ENCODE measurements at regions not wholly inside any gene's neighbourhood (a gene's known extent, or its start where the extent isn't known, plus 50 kb on each side); places are given as distances from the start of the nearest gene placed in this dataset.

DNA sequence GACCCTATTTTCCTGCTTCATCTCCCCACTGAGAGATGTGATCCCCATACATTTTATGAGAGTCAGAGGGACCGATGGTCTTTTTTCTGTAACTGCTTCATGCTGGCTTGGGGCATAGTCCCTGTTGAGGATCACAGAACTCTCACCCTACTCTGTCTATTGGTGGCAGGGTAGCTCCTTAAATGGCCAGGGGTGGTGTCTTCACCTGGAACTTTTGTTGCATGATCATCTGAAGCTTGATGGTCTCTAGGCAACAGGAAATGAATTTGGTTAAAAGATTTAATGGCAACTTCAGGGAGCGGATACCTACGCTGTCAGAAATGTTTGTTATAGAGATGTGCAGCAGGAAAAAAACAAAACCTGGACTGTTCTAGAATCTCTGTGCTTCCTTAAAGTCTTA, 87.0 kb upstream of the GLIS3 start:
- no peak for DNase-seq (ENCODE audit: extremely low read depth, low read depth, low spot score)

DNA sequence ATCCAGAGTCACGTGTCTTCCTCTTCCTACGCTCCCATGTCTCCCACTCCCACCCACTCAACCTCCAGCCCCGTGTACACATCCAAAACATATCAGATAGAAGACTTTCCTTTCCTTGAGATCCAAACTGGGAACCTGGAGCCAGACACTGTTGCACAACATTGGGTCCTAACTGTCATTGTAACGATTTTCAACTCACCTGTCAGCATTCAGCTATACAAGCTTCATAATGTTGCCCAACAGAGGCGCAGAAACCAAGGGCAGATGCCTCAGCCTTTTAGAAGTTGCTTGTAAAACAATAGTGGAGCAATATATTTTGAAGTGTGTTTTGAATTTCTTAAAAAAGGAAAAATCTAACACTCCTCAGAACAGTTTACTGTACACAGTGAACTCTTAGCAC, 84.9 kb upstream of the GLIS3 start:
- no peak for DNase-seq (ENCODE audit: extremely low read depth, low read depth, low spot score)

DNA sequence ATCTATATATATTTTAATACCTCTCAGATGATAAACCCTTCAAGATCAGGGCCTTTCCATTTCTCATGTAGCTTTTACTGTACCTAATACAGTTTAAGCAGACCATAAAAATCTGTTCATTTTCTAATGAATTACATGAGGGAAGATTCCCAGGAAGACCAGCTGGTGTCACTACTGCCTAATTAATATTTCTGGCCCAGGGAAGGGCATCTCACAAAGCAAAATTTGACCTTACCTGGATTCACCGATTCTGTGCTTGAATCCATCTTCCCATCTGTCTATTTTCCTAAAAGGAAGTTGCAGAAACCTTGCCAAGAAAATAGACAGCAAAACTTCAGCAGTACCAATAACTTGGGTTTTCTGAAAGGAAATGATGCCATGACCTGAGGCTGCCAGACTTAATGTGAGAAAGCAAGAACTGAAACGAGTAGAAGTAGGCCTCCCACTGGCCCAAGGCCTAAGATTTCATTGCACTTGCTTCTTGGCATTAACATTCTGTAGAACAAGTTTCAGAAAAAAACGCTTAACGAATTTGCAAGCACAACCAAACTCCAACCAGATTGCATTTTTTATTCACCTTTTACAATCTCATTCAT, 83.0 kb upstream of the GLIS3 start:
- DNase-seq (ENCODE audit: extremely low read depth, low read depth, low spot score) = peak; percentile 23

DNA sequence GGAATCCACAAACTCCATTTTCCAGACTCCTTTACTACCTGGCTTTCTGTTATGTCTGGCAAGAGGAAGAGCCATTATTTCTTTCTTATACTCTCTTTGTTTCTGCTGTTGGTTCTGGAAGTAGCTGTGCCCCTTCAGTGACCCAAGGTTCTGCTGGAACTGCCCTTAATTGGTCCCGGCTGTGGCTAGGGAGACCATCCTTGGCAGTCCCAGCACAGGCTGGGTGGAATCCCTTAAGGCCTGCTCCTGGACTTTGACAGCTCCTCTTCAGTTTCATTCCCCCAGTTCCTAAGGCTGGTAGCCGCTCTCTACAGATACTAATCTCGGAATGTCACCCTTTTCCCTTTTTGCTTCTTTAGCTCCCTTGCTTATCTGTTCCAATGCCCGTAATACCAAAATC, 81.9 kb upstream of the GLIS3 start:
- DNase-seq (ENCODE audit: extremely low read depth, low read depth, low spot score) = no peak

DNA sequence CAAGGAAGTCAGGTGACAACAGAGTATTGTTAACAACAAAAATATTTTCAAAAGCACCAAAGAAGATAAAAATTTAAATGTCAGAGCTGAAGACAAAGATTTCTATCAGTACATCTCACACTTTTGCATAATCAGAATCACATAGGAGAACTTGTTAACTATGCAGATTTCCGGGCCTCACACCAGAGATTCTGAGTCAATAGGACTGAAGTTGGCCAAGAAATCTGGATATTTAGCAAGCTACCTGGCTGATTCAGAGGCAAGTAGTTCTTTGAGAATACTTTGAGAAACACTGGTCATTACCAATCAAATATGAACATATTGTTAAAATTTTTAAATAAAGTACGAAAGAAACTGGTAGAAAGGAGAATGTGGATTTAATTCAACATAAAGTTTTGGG, 80.5 kb upstream of the GLIS3 start:
- no peak for DNase-seq (ENCODE audit: extremely low read depth, low read depth, low spot score)

DNA sequence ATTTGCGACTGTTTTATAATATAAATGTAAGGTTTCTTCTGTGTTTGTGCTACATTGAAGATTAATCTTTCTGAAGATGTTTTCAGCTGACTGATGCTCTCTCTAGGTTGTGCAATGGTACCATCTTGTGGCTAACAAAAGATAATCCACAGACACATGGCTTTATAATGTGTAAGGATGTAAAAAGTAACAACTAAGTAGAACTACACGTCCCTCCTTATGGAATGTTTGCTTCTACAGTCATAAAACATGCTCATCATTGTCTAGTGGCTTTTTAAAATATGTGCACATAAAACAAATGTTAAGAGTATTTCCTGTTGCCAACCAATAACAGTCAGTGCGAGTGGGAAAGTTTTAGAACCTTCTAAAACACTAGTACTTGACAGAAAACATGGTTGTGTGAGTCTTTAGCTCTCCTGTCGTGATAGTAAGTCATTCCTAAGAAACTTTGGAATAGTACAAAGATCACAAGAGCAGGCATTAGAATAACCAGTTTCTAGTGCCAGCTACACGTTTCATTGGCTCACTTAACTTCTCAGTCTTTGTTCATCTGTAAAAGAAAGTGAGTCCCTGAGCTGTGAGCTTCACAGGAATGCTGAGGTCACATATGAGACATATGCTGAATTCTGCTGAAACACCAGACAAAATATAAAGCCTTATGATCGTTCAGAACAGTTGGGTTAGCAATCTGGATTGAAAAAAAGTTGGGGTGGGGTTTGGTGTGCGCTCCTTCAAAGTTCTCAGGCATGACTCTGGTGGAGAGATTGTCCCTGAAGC, 75.7 kb upstream of the GLIS3 start:
- peak; percentile 22 for DNase-seq (ENCODE audit: extremely low read depth, low read depth, low spot score)

DNA sequence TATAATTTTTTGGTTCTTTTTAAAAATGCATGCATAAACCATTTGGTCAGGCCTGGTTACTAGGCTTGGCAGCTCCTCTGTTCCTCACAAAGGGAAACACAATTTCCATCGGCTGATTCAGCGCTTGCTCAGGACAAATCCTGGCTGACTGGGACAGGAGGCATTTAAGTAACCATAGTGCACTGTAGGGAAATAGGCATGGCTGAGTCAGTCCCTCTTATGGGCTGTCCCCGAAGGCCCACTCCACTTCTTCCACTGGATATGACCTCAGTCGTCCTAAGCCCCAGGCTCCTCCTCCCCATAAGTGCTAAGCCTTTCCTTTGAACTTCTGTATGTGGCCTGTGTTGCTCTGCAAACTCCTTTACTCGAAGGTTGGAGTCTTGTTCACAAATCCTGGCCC, 71.2 kb upstream of the GLIS3 start:
- DNase-seq (ENCODE audit: extremely low read depth, low read depth, low spot score) = peak; percentile 12

DNA sequence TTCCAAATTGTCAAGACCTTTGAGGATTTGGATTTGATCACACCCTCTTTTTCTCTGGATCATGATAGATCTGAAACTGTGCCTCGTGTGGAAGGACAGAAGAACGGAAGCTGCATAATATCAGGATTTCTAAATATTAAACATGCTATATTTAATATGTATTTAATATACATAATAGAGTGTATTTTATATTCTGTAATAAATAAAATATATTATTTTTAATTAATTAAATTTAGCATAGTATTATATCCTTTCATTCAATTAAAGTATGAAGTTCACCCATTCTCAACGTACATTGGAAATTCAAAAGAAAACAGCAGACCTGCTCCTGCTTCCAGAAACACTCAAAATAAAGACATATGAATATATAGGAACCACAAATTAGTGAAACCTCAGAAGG, 70.6 kb upstream of the GLIS3 start:
- DNase-seq (ENCODE audit: extremely low read depth, low read depth, low spot score) = no peak

DNA sequence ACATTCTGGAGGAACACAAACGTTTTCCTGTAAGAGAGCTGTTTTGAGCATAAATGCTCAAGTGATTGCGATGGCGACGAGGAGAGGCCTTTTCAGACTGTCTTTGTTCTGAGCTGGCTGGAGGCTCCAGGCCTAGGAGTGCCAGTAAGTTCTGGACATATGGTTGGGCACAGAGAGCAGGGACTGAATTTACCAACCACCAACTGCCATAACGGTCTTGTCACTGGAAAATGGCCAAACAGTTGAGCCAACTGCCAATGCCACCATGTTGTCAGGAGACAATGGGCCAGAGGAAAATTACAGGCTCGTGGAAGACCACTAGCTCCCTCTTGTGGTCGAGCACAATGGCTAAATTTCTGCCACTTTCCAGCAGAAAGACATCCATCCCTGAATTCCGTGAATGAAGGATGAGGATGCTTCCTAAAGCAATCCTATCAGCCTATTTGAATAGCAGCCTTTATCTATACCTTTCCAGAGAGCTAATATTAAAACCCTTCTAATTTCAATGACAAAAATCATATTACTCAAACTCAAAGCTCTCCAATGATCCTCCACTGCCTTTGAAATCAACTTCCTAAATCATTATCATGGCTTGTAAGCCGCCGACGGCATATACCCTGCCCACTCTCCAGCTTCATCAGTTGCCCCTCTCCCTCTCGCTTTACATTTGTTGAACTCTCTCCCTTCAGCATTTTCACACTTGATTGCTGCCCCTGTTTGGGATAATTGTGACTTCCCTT, 66.9 kb upstream of the GLIS3 start:
- no peak for DNase-seq (ENCODE audit: extremely low read depth, low read depth, low spot score)

DNA sequence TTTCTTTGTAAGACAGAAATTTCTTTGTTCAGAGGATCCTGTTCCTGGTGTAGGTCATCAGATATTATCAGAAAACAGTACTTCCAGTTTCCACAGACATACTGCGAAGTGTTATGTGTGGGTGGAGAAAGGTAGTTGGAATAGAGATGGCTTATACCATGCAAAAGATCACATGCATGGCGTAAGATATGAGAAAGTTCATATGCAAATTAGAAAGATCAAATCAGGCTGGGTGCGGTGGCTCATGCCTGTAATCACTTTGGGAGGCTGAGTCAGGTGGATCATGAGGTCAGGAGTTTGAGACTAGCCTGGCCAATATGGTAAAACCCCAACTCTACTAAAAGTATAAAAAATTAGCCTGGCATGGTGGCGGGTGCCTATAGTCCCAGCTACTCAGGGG, 65.2 kb upstream of the GLIS3 start:
- DNase-seq (ENCODE audit: extremely low read depth, low read depth, low spot score) = no peak

DNA sequence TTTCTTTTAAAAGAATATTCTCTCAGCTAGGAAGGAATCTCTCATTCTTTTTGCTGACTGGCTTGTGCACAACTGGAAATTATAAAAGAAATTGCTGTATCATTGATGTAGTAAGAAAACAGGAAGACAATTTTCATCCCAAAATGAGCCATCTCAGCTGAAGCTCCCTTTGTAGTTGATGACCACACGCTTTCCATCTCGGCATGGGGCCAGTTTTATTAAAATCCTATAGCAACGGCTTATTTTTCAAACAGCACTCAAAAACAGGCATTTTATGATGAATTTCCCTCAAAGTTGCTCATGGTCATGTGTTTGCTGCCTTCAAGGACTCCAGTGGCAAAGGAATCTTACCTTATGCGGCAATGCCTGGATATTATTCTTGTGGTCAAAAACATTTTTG, 62.4 kb upstream of the GLIS3 start:
- DNase-seq (ENCODE audit: extremely low read depth, low read depth, low spot score) = no peak

DNA sequence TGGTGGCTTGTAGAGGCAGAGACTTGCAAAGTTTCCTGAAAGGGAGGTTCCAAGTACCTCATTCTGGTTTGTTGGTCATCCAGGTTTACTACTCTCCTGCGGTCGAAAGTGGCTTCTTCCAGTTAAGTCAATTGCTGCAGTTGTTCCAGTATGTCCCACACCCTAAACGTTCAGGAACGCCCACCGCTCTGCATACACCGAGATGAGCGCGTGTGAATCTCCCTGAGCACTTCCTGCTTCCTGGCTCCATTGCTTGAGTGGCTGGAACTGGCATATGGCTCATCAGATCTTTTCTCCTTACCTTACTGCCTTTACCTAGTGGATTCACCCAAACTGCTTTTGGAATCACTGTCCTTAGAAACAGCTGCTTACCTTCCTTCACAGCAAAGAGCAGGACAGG, 59.1 kb upstream of the GLIS3 start:
- DNase-seq (ENCODE audit: extremely low read depth, low read depth, low spot score) = no peak

DNA sequence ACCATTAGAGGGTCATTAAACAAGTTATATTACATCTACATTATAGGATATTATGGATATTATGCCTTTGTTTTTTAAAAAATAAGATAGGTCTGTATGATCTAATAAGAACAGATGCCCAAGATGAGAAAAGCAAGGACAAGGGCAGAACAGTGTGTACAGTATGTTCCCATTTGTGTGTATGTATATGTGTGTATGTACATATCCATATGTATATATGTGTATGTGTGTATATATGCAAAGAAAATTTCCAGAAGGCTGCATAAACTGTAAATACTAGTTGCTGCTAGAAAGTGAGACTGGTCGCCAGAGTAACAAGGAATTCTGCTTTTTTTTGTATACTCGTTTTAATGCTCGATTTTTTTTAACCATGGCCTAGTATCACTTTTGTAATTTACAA, 58.1 kb upstream of the GLIS3 start:
- DNase-seq (ENCODE audit: extremely low read depth, low read depth, low spot score) = no peak

DNA sequence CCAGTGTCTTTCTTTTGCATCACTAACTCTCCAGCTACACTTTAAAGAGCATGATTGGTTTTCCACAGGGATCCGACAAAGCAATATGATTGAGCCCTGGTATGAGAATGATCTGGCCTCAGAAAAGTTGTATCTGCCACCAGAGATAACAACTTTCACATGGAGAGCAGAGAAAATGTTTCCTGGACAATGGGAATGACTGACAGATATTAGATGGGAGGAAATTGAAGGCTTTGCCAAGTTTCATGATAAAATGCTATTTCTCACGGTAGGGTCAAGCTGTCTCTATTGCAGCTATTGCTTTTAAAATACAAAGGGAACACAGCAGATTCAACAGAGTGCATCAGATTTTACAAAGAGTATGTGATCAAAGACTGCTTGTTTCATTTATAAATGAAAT, 56.4 kb upstream of the GLIS3 start:
- DNase-seq (ENCODE audit: extremely low read depth, low read depth, low spot score) = peak; percentile 20

DNA sequence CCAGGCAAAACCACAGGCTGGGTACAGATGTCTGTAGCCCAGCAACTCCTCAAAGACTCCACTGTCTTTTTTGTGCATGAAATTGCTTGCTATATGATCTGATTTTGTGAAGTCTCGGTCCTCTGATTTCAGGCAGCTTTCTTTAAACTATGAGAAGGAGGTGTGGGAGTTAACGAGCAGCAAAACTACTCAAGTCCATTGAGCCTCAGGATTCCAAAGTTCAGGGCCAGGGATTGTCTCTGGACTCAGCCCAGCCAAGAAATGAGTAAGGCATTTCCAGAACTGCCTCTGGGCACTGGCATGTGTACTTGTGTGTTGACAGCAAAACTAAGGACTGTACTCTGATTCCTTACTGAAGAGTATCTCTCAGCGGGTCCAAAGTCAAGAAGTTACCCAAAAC, 53.4 kb upstream of the GLIS3 start:
- no peak for DNase-seq (ENCODE audit: extremely low read depth, low read depth, low spot score)

DNA sequence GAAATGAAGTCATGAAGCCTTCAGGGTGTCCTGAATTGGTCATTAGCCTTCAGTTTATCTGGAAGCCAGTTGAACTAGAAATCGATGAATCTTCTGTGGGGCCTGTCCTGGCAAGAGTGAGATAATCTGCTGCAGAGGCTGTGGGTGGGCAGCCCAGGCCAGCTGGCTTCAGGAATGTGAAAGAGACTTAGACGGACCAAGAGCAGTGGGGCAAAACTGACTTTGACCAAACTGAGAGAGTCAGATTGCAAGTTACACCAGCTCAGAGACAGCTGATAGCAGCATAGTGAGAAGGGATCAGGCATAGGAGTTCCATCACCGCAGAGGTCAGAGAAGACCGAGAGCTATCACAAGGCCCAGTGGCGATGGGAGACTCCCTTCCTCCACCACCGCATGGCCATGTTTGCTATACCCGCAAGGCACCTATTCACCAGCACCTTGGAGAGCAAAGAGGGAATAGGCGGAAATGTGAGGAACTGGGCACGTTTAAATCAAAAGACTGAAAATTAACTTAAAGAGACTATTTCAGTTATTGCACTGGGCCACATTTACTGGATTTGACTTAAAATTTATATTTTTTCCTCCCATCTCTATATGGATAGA, 50.0 kb upstream of the GLIS3 start:
- DNase-seq (ENCODE audit: extremely low read depth, low read depth, low spot score) = no peak

Measured in glomerular endothelial cell (primary cell).